ENCODE measurements at regions not wholly inside any gene's neighbourhood (a gene's known extent, or its start where the extent isn't known, plus 50 kb on each side); places are given as distances from the start of the nearest gene placed in this dataset.

DNA sequence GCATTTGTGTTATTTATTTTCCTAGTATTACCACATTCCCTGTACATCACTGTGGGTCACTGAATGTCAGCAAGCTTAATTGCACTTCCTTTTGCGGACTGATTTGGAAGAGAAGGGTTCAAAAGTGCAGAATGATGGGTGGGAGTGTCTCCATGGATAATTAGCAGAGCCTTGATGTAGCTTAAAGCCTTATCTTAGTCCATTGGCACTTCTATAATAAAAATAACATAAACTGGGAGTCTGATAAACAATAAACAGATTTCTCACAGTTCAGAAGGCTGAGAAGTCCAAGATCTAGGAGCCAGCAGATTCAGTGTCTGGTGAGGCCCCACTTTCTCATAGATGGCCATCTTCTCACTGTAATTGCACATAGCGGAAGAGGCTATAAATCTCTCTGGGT, 501.1 kb upstream of the POU3F2 start:
- TF ChIP-seq, protein P1, sequence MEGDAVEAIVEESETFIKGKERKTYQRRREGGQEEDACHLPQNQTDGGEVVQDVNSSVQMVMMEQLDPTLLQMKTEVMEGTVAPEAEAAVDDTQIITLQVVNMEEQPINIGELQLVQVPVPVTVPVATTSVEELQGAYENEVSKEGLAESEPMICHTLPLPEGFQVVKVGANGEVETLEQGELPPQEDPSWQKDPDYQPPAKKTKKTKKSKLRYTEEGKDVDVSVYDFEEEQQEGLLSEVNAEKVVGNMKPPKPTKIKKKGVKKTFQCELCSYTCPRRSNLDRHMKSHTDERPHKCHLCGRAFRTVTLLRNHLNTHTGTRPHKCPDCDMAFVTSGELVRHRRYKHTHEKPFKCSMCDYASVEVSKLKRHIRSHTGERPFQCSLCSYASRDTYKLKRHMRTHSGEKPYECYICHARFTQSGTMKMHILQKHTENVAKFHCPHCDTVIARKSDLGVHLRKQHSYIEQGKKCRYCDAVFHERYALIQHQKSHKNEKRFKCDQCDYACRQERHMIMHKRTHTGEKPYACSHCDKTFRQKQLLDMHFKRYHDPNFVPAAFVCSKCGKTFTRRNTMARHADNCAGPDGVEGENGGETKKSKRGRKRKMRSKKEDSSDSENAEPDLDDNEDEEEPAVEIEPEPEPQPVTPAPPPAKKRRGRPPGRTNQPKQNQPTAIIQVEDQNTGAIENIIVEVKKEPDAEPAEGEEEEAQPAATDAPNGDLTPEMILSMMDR (IDR thresholded peaks at IDR 0.05) = no peak
- TF ChIP-seq POLR2A (IDR thresholded peaks at IDR 0.05) = no peak
